ENCODE measurements at regions not wholly inside any gene's neighbourhood (a gene's known extent, or its start where the extent isn't known, plus 50 kb on each side); places are given as distances from the start of the nearest gene placed in this dataset.

- Histone ChIP-seq H3K9me3 (no peaks in the 10 kb centered on the region), H3K4me3 (ENCODE audit: low read depth in 1 of 2, low read length in 1 of 2) (no peak overlapping the region), H3K36me3 (no peaks in the 10 kb centered on the region), H3K27ac (no peak overlapping the region), H3K4me1 (ENCODE audit: control insufficient read depth in 1 of 2, insufficient read depth in 1 of 2, low read depth in 1 of 2, low read length in 1 of 2) (no peaks in the 10 kb centered on the region), H3K27me3 (no peaks in the 10 kb centered on the region)
- TF ChIP-seq CTCF (IDR thresholded peaks at IDR 0.05), result no peak
Measured at GRCh38 chr7:7044806-7045205, 137.5 kb upstream of the C1GALT1 start.

- no peak overlapping the region for H3K27ac ChIP-seq
- no peaks in the 10 kb centered on the region for H3K27me3 ChIP-seq
- no peaks in the 10 kb centered on the region for H3K4me1 ChIP-seq (ENCODE audit: control insufficient read depth in 1 of 2, insufficient read depth in 1 of 2, low read depth in 1 of 2, low read length in 1 of 2)
- H3K36me3 ChIP-seq, result no peaks in the 10 kb centered on the region
- TF ChIP-seq CTCF (IDR thresholded peaks at IDR 0.05), result no peak
- H3K9me3 ChIP-seq, result no peaks in the 10 kb centered on the region
- no peak overlapping the region for H3K4me3 ChIP-seq (ENCODE audit: low read depth in 1 of 2, low read length in 1 of 2)
Measured at GRCh38 chr7:7048213-7048612, 134.1 kb upstream of the C1GALT1 start.

- Histone ChIP-seq H3K27me3 (no peaks in the 10 kb centered on the region), H3K36me3 (no peaks in the 10 kb centered on the region), H3K4me3 (ENCODE audit: low read depth in 1 of 2, low read length in 1 of 2) (no peak overlapping the region), H3K27ac (no peak overlapping the region), H3K4me1 (ENCODE audit: control insufficient read depth in 1 of 2, insufficient read depth in 1 of 2, low read depth in 1 of 2, low read length in 1 of 2) (no peaks in the 10 kb centered on the region), H3K9me3 (no peaks in the 10 kb centered on the region)
- no peak for TF ChIP-seq CTCF (IDR thresholded peaks at IDR 0.05)
Measured at GRCh38 chr7:7051206-7051877, 131.0 kb upstream of the C1GALT1 start.

- no peak overlapping the region for H3K27ac ChIP-seq
- H3K9me3 ChIP-seq, result no peaks in the 10 kb centered on the region
- H3K4me1 ChIP-seq (ENCODE audit: control insufficient read depth in 1 of 2, insufficient read depth in 1 of 2, low read depth in 1 of 2, low read length in 1 of 2), result no peaks in the 10 kb centered on the region
- no peak overlapping the region for H3K4me3 ChIP-seq (ENCODE audit: low read depth in 1 of 2, low read length in 1 of 2)
- no peak for TF ChIP-seq CTCF (IDR thresholded peaks at IDR 0.05)
- no peaks in the 10 kb centered on the region for H3K27me3 ChIP-seq
- H3K36me3 ChIP-seq, result no peaks in the 10 kb centered on the region
Measured at GRCh38 chr7:7054252-7054830, 128.0 kb upstream of the C1GALT1 start.

- TF ChIP-seq CTCF (IDR thresholded peaks at IDR 0.05), result no peak
- Histone ChIP-seq H3K36me3 (no peaks in the 10 kb centered on the region), H3K4me1 (ENCODE audit: control insufficient read depth in 1 of 2, insufficient read depth in 1 of 2, low read depth in 1 of 2, low read length in 1 of 2) (no peaks in the 10 kb centered on the region), H3K27ac (no peak overlapping the region), H3K27me3 (no peaks in the 10 kb centered on the region), H3K9me3 (no peaks in the 10 kb centered on the region), H3K4me3 (ENCODE audit: low read depth in 1 of 2, low read length in 1 of 2) (no peak overlapping the region)
Measured at GRCh38 chr7:7060828-7061599, 121.3 kb upstream of the C1GALT1 start.

Measured in neutrophil (primary cell).